Caco-2 (cell line): ENCODE measurements at regions not wholly inside any gene's neighbourhood (a gene's known extent, or its start where the extent isn't known, plus 50 kb on each side); places are given as distances from the start of the nearest gene placed in this dataset.

Source experiments
- BruUV-seq: library from RNA; stranded (reverse); fragments of 400-500 nt; replicated peaks from 2 replicates; lab custom pipeline; 2021; lab: Mats Ljungman, UMichigan
- CTCF ChIA-PET: fragments of 300-600 bp; sonication (Branson Sonifier 250); formaldehyde crosslinking; loops from one replicate; lab custom pipeline; 2022; ENCODE audit warnings: antibody characterized with exemption; lab: Charles Lee
- POLR2A ChIA-PET: fragments of 300-600 bp; sonication (Branson Sonifier 250); formaldehyde crosslinking; loops from one replicate; lab custom pipeline; 2022; ENCODE audit warnings: antibody characterized with exemption; lab: Charles Lee
- DNase-seq, 2 experiments: peaks; one replicate each; pipeline versions ENCODE4 v3.0.0 to v3.0.0-alpha.2; 2020 to 2022
- H3K27me3 ChIP-seq: replicated peaks from 2 replicates; pipeline ENCODE4 v1.6.0; 2011; ENCODE audit warnings: low read length; ENCODE audit not compliant: control insufficient read depth, insufficient read depth
- H3K36me3 ChIP-seq: 2 replicates; pipeline ENCODE4 v1.5.1; 2011; ENCODE audit warnings: low read length; ENCODE audit not compliant: control insufficient read depth, insufficient read depth
- H3K4me1 ChIP-seq: fragments of 250-450 bp; sonication (Bioruptor Pico); 2 replicates; pipeline ENCODE4 v1.5.1; 2020; ENCODE audit warnings: mild to moderate bottlenecking
- H3K4me3 ChIP-seq: 2 replicates; pipeline ENCODE4 v1.5.1; 2011; ENCODE audit warnings: low read depth, mild to moderate bottlenecking, control low read depth, low read length
- H3K9me3 ChIP-seq: fragments of 250-450 bp; sonication (Bioruptor Pico); 2 replicates; pipeline ENCODE4 v1.5.1; 2020; ENCODE audit warnings: mild to moderate bottlenecking, moderate library complexity
- H3K27ac Mint-ChIP-seq: one replicate; pipeline ENCODE4 v1.8.0; 2022; ENCODE audit warnings: mixed read lengths; ENCODE audit not compliant: unreplicated experiment
- H3K27me3 Mint-ChIP-seq: one replicate; pipeline ENCODE4 v1.8.0; 2022; ENCODE audit warnings: mixed read lengths; ENCODE audit not compliant: insufficient read depth, unreplicated experiment
- H3K36me3 Mint-ChIP-seq: one replicate; pipeline ENCODE4 v1.8.0; 2022; ENCODE audit warnings: mild to moderate bottlenecking, mixed read lengths; ENCODE audit not compliant: insufficient read depth, unreplicated experiment
- H3K4me1 Mint-ChIP-seq: one replicate; pipeline ENCODE4 v1.8.0; 2022; ENCODE audit warnings: low read depth, mixed read lengths; ENCODE audit not compliant: unreplicated experiment
- H3K4me3 Mint-ChIP-seq: one replicate; pipeline ENCODE4 v1.8.0; 2022; ENCODE audit warnings: mild to moderate bottlenecking, moderate library complexity, mixed read lengths; ENCODE audit not compliant: unreplicated experiment
- H3K9me3 Mint-ChIP-seq: one replicate; pipeline ENCODE4 v1.8.0; 2022; ENCODE audit warnings: mixed read lengths; ENCODE audit not compliant: unreplicated experiment
- intact Hi-C: fragments of 100-400 bp; cut with micrococcal nuclease; formaldehyde crosslinking; loops from one replicate; pipeline ENCODE4 v1.10.0; 2022; ENCODE audit not compliant: unreplicated experiment
- TF ChIP-seq, protein P1 (sequence below), 2 experiments: fragments of 200-600 bp in 1 of 2; IDR thresholded peaks; 1 replicate in 1 of 2; 2 replicates in 1 of 2; pipeline versions ENCODE4 v1.5.1 to v1.8.0; 2011 to 2022; ENCODE audit warnings: antibody characterized with exemption in 1 of 2, control low read depth in 1 of 2, inconsistent platforms in 1 of 2, low read depth in 1 of 2, low read length in 1 of 2, mild to moderate bottlenecking in 1 of 2, moderate library complexity in 1 of 2; ENCODE audit not compliant: insufficient read depth in 1 of 2, severe bottlenecking in 1 of 2, unreplicated experiment in 1 of 2

DNA sequence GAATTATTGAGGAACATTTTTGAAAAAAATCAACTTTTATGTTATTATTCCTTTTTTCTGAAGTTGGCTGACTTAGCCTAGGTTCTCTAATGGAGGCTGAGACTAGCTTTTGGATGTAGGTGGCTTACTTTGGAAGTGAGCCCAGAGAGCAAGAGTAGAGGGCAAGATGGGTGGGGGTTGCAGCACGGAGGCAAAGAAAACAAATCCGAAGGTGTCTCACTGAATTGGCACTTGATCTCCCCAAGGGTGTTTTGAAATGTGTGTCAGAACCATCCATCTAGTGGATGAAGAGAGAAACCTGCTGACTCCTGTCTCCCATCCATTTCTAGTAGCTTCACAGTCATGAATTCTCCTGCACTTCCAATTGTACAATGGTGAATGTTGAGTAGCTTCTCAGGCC lies 390.7 kb downstream of the TMEM182 start:
- CTCF ChIA-PET = no interaction called here
- TF ChIP-seq, protein P1, sequence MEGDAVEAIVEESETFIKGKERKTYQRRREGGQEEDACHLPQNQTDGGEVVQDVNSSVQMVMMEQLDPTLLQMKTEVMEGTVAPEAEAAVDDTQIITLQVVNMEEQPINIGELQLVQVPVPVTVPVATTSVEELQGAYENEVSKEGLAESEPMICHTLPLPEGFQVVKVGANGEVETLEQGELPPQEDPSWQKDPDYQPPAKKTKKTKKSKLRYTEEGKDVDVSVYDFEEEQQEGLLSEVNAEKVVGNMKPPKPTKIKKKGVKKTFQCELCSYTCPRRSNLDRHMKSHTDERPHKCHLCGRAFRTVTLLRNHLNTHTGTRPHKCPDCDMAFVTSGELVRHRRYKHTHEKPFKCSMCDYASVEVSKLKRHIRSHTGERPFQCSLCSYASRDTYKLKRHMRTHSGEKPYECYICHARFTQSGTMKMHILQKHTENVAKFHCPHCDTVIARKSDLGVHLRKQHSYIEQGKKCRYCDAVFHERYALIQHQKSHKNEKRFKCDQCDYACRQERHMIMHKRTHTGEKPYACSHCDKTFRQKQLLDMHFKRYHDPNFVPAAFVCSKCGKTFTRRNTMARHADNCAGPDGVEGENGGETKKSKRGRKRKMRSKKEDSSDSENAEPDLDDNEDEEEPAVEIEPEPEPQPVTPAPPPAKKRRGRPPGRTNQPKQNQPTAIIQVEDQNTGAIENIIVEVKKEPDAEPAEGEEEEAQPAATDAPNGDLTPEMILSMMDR (IDR thresholded peaks at IDR 0.05; ENCODE audit: insufficient read depth in 1 of 2, low read depth in 1 of 2, low read length in 1 of 2, severe bottlenecking in 1 of 2, unreplicated experiment in 1 of 2) = no peak

DNA sequence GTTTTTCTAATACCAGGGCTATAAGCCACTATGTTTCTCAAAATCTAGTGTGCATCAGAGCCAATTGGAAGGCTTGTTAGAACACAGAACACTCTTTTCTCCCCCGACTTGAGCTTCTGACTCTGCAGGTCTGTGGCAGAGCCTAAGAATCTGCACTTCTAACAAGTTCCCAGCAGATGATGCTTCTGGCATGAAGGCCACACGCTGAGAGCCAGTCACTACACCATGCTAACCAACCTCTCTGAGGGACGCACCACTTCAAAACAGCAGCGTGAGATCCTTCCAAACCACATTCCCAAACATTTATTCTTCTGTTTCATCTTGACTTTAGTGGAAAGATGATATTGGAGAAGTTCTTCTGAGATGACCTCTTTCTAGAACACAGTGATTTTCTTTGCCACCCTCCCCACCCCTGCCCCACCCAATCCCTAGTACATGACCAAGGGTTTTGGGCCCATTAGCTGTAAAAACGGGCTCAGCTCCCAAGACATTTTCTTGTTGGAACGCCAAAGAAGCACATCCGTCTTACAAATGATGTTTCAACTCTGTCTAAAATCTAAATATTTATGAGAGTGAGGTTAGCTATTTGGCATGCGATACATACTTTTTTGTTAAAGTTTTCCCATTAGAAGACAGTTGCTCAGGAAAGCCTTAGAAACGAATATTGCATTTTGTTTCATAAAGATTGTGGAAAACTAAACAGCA lies 391.9 kb downstream of the TMEM182 start:
- Histone ChIP-seq H3K27me3 (no peaks in the 10 kb centered on the region; the same call in 1 of the 2 replicates), H3K4me1 (no peaks in the 10 kb centered on the region), H3K9me3 (no peaks in the 10 kb centered on the region), H3K4me3 (no peak overlapping the region), H3K36me3 (no peaks in the 10 kb centered on the region)
- peaks cover 19% of the 10 kb centered on the region for H3K27me3 Mint-ChIP-seq
- no peaks in the 10 kb centered on the region for H3K36me3 Mint-ChIP-seq
- ChIA-PET POLR2A (no interaction called here), CTCF (no interaction called here)
- BruUV-seq = no TSS peak
- H3K9me3 Mint-ChIP-seq = no peaks in the 10 kb centered on the region
- no peak overlapping the region for H3K27ac Mint-ChIP-seq
- H3K4me1 Mint-ChIP-seq = no peaks in the 10 kb centered on the region
- TF ChIP-seq, protein P1 (IDR thresholded peaks at IDR 0.05; ENCODE audit: insufficient read depth in 1 of 2, low read depth in 1 of 2, low read length in 1 of 2, severe bottlenecking in 1 of 2, unreplicated experiment in 1 of 2) = no peak
- DNase-seq = no peak
- intact Hi-C loops = no loop called here
- no peak overlapping the region for H3K4me3 Mint-ChIP-seq

More for the DNA sequence above, 390.7 kb downstream of the TMEM182 start:
- Mint-ChIP-seq H3K4me1 (no peaks in the 10 kb centered on the region), H3K36me3 (no peaks in the 10 kb centered on the region), H3K27me3 (peaks cover 19% of the 10 kb centered on the region), H3K4me3 (no peak overlapping the region), H3K9me3 (no peaks in the 10 kb centered on the region), H3K27ac (no peak overlapping the region)
- DNase-seq = no peak
- Histone ChIP-seq H3K4me3 (no peak overlapping the region), H3K36me3 (no peaks in the 10 kb centered on the region), H3K9me3 (no peaks in the 10 kb centered on the region), H3K27me3 (no peaks in the 10 kb centered on the region; the same call in 1 of the 2 replicates), H3K4me1 (no peaks in the 10 kb centered on the region)
- BruUV-seq = no TSS peak
- POLR2A ChIA-PET = no interaction called here
- intact Hi-C loops = no loop called here

DNA sequence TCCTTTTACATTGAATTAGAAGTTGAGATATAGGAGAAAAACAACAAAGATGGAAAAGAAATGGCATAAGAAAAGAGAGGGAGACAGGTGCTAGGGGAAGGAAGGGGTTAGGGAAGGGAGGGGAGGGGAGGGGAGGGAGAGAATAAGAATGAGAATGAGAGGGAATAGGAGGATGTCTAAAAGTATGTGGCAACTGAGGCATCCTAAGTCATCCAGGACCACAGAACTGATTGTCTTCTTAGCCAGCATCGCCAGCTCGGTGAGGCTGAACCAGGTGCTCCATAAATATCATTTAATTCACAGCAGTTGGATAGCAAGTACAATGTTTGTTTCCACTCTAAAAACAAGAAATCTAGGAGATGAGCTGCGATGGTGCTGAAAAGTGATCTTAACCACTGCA lies 393.5 kb downstream of the TMEM182 start:
- Mint-ChIP-seq H3K27me3 (peaks cover 19% of the 10 kb centered on the region), H3K27ac (no peak overlapping the region), H3K36me3 (no peaks in the 10 kb centered on the region), H3K4me3 (no peak overlapping the region), H3K9me3 (no peaks in the 10 kb centered on the region), H3K4me1 (no peaks in the 10 kb centered on the region)
- no TSS peak for BruUV-seq
- TF ChIP-seq, protein P1 (IDR thresholded peaks at IDR 0.05; ENCODE audit: insufficient read depth in 1 of 2, low read depth in 1 of 2, low read length in 1 of 2, severe bottlenecking in 1 of 2, unreplicated experiment in 1 of 2) = no peak
- Histone ChIP-seq H3K36me3 (no peaks in the 10 kb centered on the region), H3K4me3 (no peak overlapping the region), H3K27me3 (no peaks in the 10 kb centered on the region; the same call in 1 of the 2 replicates), H3K4me1 (no peaks in the 10 kb centered on the region), H3K9me3 (no peaks in the 10 kb centered on the region)
- ChIA-PET POLR2A (no interaction called here), CTCF (no interaction called here)
- no peak for DNase-seq
- intact Hi-C loops = no loop called here
